GM23338 (cell line): ENCODE measurements at regions not wholly inside any gene's neighbourhood (a gene's known extent, or its start where the extent isn't known, plus 50 kb on each side); places are given as distances from the start of the nearest gene placed in this dataset.

Source experiments
- ATAC-seq: fragments of 200-7000 bp; cut with Tn5 transposase; 3 replicates; pipeline ENCODE4 v1.9.1; 2020
- DNase-seq: peaks from one replicate; pipeline ENCODE4 v3.0.0-alpha.2; 2015; ENCODE audit warnings: low spot score
- H2AFZ ChIP-seq: fragments of 200-600 bp; sonication (generic); 2 replicates; pipeline ENCODE4 v1.8.0; 2016; ENCODE audit warnings: antibody characterized with exemption, mild to moderate bottlenecking, moderate library complexity
- H3F3A ChIP-seq: fragments of 200-600 bp; sonication (generic); replicated peaks from 2 replicates; pipeline ENCODE4 v1.8.0; 2017; ENCODE audit warnings: antibody characterized with exemption, mixed run types, low read depth
- H3K27ac ChIP-seq: fragments of 200-600 bp; sonication (generic); 2 replicates; pipeline ENCODE4 v1.6.1; 2016; ENCODE audit warnings: low read depth
- H3K27me3 ChIP-seq: fragments of 200-600 bp; sonication (generic); 2 replicates; pipeline ENCODE4 v1.8.0; 2016; ENCODE audit warnings: mild to moderate bottlenecking, mixed run types, moderate library complexity; ENCODE audit not compliant: insufficient read depth
- H3K36me3 ChIP-seq: fragments of 200-600 bp; sonication (generic); 2 replicates; pipeline ENCODE4 v1.8.0; 2016; ENCODE audit warnings: mild to moderate bottlenecking; ENCODE audit not compliant: insufficient read depth
- H3K4me1 ChIP-seq: fragments of 200-600 bp; sonication (generic); 2 replicates; pipeline ENCODE4 v1.8.0; 2016; ENCODE audit warnings: mild to moderate bottlenecking, moderate library complexity; ENCODE audit not compliant: insufficient read depth
- H3K4me2 ChIP-seq: fragments of 200-600 bp; sonication (generic); 2 replicates; pipeline ENCODE4 v1.7.1; 2017; ENCODE audit warnings: mixed run types
- H3K4me3 ChIP-seq: fragments of 200-600 bp; sonication (generic); 2 replicates; pipeline ENCODE4 v1.6.1; 2016; ENCODE audit warnings: mixed run types
- H3K79me2 ChIP-seq: fragments of 200-600 bp; sonication (generic); replicated peaks from 2 replicates; pipeline ENCODE4 v1.8.0; 2017; ENCODE audit warnings: mild to moderate bottlenecking; ENCODE audit not compliant: insufficient read depth
- H3K9me2 ChIP-seq: fragments of 200-600 bp; sonication (generic); 2 replicates; pipeline ENCODE4 v1.8.0; 2017; ENCODE audit not compliant: insufficient read depth
- H4K20me1 ChIP-seq: fragments of 200-600 bp; sonication (generic); replicated peaks from 2 replicates; pipeline ENCODE4 v1.8.0; 2017; ENCODE audit warnings: mild to moderate bottlenecking; ENCODE audit not compliant: insufficient read depth
- H3K27ac Mint-ChIP-seq: 2 replicates; pipeline ENCODE4 v1.8.0; 2020; ENCODE audit warnings: inconsistent platforms, mild to moderate bottlenecking, moderate library complexity, mixed read lengths
- H3K27me3 Mint-ChIP-seq: 3 replicates; pipeline ENCODE4 v1.8.0; 2022; ENCODE audit warnings: low read depth, mild to moderate bottlenecking, moderate library complexity, mixed read lengths, inconsistent platforms; ENCODE audit not compliant: insufficient read depth, poor library complexity
- H3K36me3 Mint-ChIP-seq: 3 replicates; pipeline ENCODE4 v1.8.0; 2021; ENCODE audit warnings: low read depth, mild to moderate bottlenecking, inconsistent platforms, moderate library complexity, mixed read lengths
- H3K4me1 Mint-ChIP-seq: 3 replicates; pipeline ENCODE4 v1.8.0; 2020; ENCODE audit warnings: mild to moderate bottlenecking, inconsistent platforms, mixed read lengths
- H3K4me3 Mint-ChIP-seq: 3 replicates; pipeline ENCODE4 v1.8.0; 2021; ENCODE audit warnings: moderate library complexity, mild to moderate bottlenecking, inconsistent platforms, mixed read lengths
- H3K9me3 Mint-ChIP-seq: 3 replicates; pipeline ENCODE4 v1.8.0; 2020; ENCODE audit warnings: moderate library complexity, mild to moderate bottlenecking, inconsistent platforms, mixed read lengths
- CREB1 ChIP-seq: fragments of 250-450 bp; sonication (Bioruptor Pico); IDR thresholded peaks from 2 replicates; pipeline ENCODE4 v1.5.0; 2020; ENCODE audit warnings: low read depth, mild to moderate bottlenecking, moderate library complexity
- CTCF ChIP-seq, 2 experiments: fragments of 200-600 bp in 1 of 2; sonication (generic) in 1 of 2; conservative IDR thresholded peaks; 2 replicates each; pipeline versions ENCODE4 v1.5.1 to v1.6.1; 2016 to 2017; ENCODE audit warnings: antibody characterized with exemption in 2 of 2, low read depth in 2 of 2, mild to moderate bottlenecking in 2 of 2, moderate library complexity in 1 of 2
- ETS1 ChIP-seq: IDR thresholded peaks from 2 replicates; pipeline ENCODE4 v1.6.1; 2016; ENCODE audit warnings: antibody characterized with exemption
- EZH2 ChIP-seq: fragments of 200-600 bp; sonication (generic); IDR thresholded peaks from one replicate; pipeline ENCODE4 v1.8.0; 2017; ENCODE audit warnings: antibody characterized with exemption, mild to moderate bottlenecking, low read depth; ENCODE audit not compliant: unreplicated experiment
- EZH2phosphoT487 ChIP-seq: fragments of 200-600 bp; sonication (generic); IDR thresholded peaks from one replicate; pipeline ENCODE4 v1.8.1; 2018; ENCODE audit warnings: antibody characterized with exemption; ENCODE audit not compliant: unreplicated experiment
- JUNB ChIP-seq: IDR thresholded peaks from one replicate; pipeline ENCODE4 v1.6.1; 2016; ENCODE audit warnings: antibody characterized with exemption; ENCODE audit not compliant: unreplicated experiment
- NANOG ChIP-seq: IDR thresholded peaks from 2 replicates; pipeline ENCODE4 v1.6.1; 2016; ENCODE audit warnings: antibody characterized with exemption, borderline replicate concordance
- POLR2AphosphoS5 ChIP-seq: IDR thresholded peaks from 2 replicates; pipeline ENCODE4 v1.6.1; 2016; ENCODE audit warnings: antibody characterized with exemption, low read depth
- REST ChIP-seq: IDR thresholded peaks from one replicate; pipeline ENCODE4 v1.6.1; 2018; ENCODE audit warnings: antibody characterized with exemption; ENCODE audit not compliant: unreplicated experiment
- STAT1 ChIP-seq: IDR thresholded peaks from one replicate; pipeline ENCODE4 v1.6.1; 2016; ENCODE audit warnings: antibody characterized with exemption; ENCODE audit not compliant: unreplicated experiment
- ZNF114 ChIP-seq: fragments of 250-450 bp; sonication (Bioruptor Pico); IDR thresholded peaks from 2 replicates; pipeline ENCODE4 v1.5.0; 2020; ENCODE audit warnings: mild to moderate bottlenecking, moderate library complexity
- ZNF331 ChIP-seq: fragments of 250-450 bp; sonication (Bioruptor Pico); IDR thresholded peaks from 2 replicates; pipeline ENCODE4 v1.5.0; 2020; ENCODE audit warnings: low read depth, mild to moderate bottlenecking, moderate library complexity
- ZNF462 ChIP-seq: fragments of 250-450 bp; sonication (Bioruptor Pico); IDR thresholded peaks from 2 replicates; pipeline ENCODE4 v1.5.0; 2020; ENCODE audit warnings: mild to moderate bottlenecking, moderate library complexity

- TF ChIP-seq EZH2phosphoT487 (no peak), NANOG (no peak), JUNB (no peak), ZNF331 (CRISPR knock-in tag) (no peak)
These were observed 299.4 kb upstream of the NRSN1 start (continued) for GRCh38 chr6:23826572-23826971.

GRCh38 chr6:23828861-23829260 lies 297.2 kb upstream of the NRSN1 start:
- no peak overlapping the region for H2AFZ ChIP-seq
- H3K9me2 ChIP-seq, result no peaks in the 10 kb centered on the region
- H3K9me3 Mint-ChIP-seq, result no peaks in the 10 kb centered on the region
- H3K4me3 Mint-ChIP-seq, result no peak overlapping the region
- DNase-seq (no peak), ATAC-seq (no peak)
- H4K20me1 ChIP-seq, result no peaks in the 10 kb centered on the region
- H3K4me1 ChIP-seq, result no peaks in the 10 kb centered on the region
- H3K27me3 ChIP-seq, result no peaks in the 10 kb centered on the region
- no peak overlapping the region for H3K27ac ChIP-seq
- no peaks in the 10 kb centered on the region for H3K36me3 Mint-ChIP-seq
- H3K27me3 Mint-ChIP-seq, result no peaks in the 10 kb centered on the region
- no peaks in the 10 kb centered on the region for H3F3A ChIP-seq
- no peak for TF ChIP-seq ETS1
- no peak for TF ChIP-seq NANOG
- no peak for TF ChIP-seq REST
- TF ChIP-seq STAT1, result no peak
- no peak for TF ChIP-seq POLR2AphosphoS5
- TF ChIP-seq EZH2, result no peak
- TF ChIP-seq ZNF331 (CRISPR knock-in tag), result no peak
- no peak for TF ChIP-seq ZNF114 (CRISPR knock-in tag)
- TF ChIP-seq EZH2phosphoT487, result no peak
- TF ChIP-seq ZNF462, result no peak
- TF ChIP-seq CREB1 (CRISPR knock-in tag), result no peak
- no peak for TF ChIP-seq CTCF (conservative IDR thresholded peaks at IDR 0.05; ENCODE audit: low read depth in 2 of 2)
- H3K4me2 ChIP-seq, result no peak overlapping the region
- no peak overlapping the region for H3K4me3 ChIP-seq
- H3K79me2 ChIP-seq, result no peaks in the 10 kb centered on the region
- H3K27ac Mint-ChIP-seq, result no peak overlapping the region
- peaks cover 3% of the 10 kb centered on the region; the same call in 2 of the 3 replicates for H3K4me1 Mint-ChIP-seq
- H3K36me3 ChIP-seq, result no peaks in the 10 kb centered on the region
